NCI-H1694 (cell line): ENCODE measurements at regions not wholly inside any gene's neighbourhood (a gene's known extent, or its start where the extent isn't known, plus 50 kb on each side); places are given as distances from the start of the nearest gene placed in this dataset.
"Not testable (repeated sequence)": the region's sequence is repeated elsewhere in the genome, so short reads cannot be mapped to it uniquely, and the experiment has no call there.

Experiments
- DNase-seq: peaks from one replicate; lab custom pipeline; 2025; lab: John Stamatoyannopoulos, UW

DNA sequence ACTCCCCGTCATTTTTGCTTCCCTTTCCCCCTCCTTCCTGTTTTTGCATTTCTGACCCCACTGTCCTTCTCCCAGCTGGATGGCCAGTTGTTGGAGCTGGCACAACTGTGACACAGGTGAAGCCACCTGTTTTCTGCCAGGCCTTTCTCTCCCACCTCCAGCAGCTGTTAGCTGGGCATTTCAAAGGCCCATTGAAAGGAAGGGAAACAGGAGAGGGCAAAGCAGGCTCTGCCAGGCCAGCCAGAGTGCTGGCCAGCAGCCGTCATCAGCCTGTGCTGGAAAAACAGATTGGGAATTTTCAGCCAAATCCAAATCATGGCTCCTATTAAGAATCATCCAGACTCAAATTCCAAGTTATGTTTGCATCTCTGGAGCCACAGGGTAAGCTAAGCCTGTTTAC, 155.2 kb upstream of the C2CD4B start:
- DNase-seq, result no peak

DNA sequence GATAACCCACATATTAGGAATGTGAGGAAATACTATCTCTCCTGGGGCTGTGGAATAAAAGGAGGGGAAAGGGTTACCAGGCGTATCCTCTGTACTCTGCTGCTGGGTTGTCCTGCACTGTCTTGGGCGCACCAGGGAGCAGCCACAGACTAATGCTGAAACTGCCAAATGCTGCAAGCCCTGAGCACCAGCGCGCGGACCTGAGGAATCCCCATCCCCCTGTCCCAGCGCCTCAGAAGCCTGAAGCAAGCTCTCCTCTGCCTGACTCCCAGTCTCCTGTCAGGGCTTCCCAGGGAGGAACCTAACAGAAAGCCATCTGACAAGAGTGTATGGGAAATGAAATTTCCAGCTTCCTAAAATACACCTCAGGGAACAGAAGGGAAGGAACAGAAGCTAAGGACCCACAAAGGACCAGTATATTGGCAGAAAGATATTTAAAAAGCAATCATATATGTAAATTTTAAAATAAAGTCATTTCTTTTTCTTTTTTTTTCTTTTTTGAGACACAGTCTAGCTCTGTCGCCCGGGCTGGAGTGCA, 158.3 kb upstream of the C2CD4B start:
- no peak for DNase-seq

DNA sequence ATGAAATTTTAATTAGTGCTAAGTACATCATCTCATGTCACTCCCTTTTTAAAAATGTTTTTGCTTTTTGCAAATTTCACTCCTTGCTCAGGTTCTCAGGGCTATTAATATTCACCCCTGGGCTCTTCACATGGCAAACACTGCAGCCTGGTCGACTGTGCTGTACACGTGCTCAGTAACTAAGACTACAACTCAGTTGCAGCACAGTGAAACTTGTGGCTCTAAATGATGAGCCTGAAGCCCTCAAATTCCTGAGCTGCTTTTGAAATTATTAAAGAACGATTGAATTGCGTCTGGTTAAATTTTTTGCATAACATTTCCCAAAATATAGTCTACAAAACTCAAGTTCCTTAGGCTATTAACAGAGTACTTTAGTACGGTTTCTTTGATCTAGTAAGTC, 159.3 kb upstream of the C2CD4B start:
- DNase-seq, result no peak

DNA sequence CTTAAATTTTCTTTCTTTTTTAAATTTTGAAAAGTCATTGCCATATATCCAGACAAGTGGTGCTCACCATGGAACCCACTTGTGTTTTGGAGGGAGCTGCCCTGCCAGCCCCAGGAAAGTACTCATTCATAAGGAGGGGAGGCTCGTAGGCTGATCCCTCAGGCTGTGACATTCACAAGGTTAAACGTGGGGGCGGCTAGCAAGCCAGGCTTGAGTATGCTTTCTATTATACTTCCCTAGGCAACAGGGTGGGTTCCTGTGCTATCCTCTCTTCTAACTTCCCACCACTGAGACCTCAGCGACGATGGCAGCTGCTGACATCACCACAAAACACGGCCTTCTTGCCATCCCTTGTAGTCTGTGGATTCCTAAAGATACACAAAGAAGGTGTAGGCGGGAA, 160.5 kb upstream of the C2CD4B start:
- DNase-seq, result no peak

DNA sequence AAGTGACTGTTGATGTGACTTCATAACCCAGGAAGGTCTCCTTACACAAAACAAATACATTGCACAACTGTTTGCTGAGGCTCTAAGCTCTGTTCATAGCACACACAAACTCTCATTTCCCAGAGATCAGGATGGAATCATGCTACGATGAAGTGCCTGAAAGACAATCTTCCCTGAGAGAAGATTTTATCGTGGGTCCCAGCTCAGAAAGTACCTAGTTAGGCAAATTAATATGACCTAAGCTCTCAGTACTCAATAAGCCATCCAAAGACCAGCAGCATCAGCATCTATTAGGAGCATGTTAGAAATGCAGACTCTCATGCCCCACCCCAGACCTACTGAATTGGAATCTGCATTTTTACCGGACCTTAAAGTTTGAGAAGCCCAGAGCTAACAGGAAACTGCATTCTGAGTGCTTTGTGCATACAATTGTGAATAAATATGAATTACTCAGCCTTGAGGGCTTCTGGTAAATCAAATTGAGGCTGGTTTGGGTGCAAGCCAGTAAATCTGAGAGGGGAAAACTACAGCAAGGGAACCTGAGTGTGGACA, 161.5 kb upstream of the C2CD4B start:
- DNase-seq, result no peak

DNA sequence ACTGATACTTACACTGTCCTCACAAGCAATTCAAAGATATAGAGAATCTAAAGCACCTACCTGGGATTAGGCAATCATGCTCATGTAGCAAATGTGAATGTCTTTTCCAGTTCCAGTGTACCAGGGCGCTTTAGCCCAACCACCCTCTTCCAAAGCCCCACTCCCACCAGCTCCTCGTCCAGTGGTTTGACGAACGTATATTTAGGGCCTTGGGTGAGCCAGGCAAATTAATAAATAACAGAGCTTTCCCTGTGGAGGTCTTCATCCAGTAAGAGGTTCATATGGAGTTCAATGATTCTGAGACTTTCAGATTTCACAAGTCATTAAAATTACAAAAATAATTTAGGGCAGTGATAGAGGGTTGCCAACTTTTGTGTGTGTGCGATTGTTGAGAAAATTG, 162.3 kb upstream of the C2CD4B start:
- DNase-seq, result no peak

DNA sequence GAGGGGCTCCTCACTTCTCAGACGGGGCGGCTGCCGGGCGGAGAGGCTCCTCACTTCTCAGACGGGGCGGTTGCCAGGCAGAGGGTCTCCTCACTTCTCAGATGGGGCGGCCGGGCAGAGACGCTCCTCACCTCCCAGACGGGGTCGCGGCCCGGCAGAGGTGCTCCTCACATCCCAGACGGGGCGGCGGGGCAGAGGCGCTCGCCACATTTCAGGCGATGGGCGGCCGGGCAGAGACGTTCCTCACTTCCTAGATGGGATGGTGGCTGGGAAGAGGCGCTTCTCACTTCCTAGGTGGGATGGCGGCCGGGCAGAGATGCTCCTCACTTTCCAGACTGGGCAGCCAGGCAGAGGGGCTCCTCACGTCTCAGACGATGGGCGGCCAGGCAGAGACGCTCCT, 167.4 kb upstream of the C2CD4B start:
- not testable (repeated sequence) for DNase-seq

DNA sequence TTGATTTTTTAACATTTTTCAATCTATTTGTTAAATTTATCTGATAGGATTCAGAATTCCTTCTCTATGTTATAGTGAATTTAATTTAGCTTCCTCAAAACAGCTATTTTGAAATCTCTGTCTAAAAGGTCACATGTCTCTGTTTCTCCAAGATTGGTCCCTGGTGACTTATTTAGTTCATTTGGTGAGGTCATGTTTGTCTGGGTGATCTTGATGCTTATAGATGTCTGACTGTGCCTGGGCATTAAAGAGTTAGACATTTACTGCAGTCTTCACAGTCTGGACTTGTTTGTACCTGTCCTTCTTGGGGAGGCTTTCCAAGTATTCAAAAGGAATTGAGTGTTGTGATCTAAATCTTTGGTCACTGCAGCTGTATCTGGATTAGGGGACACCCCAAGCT, 169.5 kb upstream of the C2CD4B start:
- DNase-seq, result no peak

DNA sequence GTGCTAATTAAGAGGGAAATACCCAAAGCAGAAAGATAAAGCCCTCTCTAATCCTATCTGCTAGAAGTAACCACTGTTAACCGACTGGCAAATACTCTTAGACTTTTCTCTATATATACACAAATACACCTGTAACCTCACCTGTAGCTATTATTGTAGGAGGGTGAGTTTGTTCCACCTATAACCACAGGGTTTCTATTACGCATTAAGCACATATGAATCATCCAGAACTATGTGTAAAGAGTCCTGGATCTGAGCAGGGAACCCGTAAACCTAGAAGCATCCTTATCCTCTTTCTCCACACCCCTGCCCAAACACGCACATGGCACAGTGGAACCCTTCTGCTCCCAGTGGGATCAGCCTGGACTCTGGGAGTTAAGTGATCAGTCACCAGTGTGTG, 172.8 kb upstream of the C2CD4B start:
- DNase-seq, result no peak

DNA sequence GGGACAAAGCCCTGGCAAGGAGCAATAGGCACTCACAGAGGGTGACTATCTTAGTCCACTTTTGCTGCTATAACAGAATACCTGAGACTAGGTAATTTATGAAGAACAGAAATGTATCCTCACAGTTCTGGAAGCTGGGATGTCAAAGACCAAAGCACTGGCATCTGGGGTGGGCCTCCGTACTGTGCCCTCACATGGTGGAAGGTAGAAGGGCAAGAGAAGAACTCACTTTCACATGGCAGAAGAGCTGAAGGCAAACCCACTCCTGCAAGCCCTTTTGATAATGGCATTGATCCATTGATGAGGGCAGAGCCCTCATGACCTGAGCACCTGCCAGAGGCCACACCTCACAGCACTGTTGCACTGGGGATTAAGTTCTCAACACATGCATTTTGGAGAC, 173.4 kb upstream of the C2CD4B start:
- DNase-seq, result no peak

DNA sequence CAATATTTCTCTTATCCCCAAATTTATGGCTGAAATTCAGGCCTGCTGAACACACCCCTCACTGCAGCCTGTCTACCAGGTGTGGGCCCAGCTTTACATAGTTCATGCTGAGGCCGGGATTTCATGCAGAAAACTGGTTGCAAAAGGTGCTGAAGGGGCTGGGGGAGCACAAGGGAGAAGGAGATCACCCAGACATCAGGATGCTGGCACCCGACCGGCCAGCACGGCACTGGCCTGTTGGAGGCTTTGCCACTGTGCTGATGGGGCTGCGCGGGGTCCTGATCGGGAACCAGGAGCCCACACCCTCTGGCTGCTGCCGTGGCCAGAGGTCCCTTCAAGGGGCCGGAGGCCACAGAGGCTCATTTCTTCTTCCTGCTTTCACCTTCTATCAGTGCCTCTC, 177.9 kb upstream of the C2CD4B start:
- no peak for DNase-seq

DNA sequence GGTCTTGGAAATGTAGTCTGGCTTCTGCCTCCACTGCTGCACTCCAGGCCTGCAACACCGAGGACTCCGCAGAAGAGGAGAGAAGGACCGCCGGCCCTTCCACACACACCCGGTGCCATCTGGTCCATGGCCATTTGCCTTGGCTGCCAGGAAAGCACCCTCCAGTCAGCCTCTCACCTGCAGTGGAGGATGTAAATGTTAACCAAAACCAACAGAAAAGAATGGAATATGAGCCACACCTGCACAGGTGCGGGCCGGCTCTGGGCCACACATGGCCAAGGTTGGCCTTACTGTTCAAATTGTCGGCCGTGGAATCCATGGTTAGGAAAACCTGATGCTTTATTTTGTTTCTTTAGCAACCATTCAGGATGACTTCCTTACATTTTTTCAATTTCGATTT, 178.3 kb upstream of the C2CD4B start:
- no peak for DNase-seq

DNA sequence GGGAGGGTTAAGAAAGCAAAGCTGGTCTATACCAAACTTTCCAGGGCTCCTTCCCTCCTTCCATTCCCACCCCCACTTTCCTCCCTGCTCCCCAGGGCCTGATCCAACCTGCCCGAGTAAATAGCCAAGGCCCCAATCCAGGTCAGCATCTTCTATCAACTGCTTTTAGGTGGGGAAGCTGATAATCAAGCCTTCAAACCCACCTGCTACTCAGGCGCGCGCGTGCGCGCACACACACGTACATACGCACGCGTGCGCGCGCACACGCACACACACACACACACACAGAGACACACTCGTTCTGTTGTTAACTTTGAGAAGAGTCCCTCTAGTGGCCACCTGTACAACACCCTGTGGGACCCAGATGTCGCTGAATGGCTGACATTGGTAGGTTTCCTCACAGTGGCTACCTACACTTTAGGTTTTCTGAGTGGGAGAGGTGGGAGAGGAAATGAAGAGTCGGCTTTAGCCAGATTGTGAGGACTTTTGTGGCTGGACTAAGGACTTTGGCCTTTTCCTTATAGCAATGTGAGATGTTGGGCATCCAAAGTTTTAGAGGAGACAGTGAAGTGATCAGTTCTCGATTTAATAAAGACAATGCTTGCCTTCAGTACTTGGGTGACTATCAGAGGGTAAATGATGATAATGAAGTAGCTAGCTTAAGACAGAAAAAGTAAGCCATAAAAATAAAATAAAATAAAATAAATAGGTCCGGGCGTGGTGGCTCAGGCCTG, 179.9 kb upstream of the C2CD4B start:
- no peak for DNase-seq

DNA sequence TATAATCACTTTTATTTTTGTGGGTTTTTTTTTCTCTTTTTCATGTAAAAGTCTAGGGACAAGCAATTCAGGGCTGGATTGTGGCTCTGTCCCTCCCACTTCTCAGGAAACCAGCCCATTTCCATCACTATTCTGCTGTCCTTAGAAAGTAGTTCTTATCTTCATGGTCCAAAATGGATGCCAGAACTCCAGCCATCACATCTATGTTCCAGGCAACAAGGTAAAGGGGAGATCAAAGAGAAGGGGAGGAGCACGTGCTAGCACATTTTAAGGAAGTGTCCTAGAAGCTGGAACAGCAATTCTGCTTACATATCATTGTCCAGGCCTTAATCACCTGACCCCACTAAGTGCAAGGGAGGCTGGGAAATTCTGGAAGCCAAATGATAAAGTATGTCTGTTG, 181.1 kb upstream of the C2CD4B start:
- no peak for DNase-seq

DNA sequence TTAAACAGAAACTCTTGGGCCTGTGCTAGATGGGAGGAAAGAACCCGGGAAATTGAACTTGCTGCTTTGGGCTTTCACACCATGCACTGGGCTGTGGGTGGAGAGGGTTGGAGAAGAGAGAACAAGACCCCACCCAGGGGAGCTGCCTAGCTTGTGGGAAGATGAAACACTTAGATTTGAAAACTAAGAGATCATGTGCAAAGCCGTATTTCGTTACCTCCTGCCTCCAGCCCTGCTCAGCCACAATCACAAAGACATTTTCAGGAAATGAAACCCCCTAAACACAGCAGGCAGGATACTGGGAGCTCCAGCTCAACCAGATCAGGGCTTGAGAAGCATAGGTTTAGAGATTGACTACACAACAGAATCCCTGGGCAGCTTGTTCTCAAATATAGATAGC, 183.0 kb upstream of the C2CD4B start:
- no peak for DNase-seq

DNA sequence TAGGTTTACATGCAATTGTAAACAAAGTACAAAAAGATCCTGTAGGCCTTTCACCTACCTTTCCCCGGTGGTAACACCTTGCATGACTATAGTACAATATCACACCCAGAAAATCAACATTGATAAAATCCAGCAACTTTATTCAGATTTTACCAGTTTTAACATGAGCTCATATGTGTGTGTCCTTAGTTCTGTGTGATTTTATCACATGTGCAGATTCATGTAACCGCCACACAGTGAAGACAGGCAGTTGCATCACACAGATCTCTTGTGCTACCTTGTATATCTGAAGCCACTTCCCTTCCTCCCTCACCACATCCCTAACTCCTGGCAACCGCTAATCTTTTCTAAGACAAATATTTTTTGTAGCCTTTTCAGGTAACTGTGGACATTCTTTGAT, 183.5 kb upstream of the C2CD4B start:
- no peak for DNase-seq

DNA sequence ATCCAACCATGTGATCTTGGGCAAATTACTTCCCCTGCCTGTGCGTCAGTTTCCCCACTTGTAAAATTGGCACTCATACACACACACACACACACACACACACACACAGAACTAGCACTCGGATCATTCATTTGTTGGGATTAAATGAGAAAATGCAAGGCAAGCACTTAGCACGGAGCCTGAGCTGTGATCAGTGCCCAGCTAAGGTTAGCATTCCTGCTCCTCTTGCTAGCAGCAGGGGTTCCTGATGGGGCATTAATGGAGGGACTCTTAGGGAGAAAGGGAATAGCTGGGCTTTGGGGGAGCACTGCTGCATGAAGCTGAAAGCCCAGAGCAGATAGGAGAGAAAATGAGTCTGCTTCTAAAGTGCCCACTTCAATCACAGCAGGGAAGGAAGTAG, 187.7 kb upstream of the C2CD4B start:
- DNase-seq, result no peak

DNA sequence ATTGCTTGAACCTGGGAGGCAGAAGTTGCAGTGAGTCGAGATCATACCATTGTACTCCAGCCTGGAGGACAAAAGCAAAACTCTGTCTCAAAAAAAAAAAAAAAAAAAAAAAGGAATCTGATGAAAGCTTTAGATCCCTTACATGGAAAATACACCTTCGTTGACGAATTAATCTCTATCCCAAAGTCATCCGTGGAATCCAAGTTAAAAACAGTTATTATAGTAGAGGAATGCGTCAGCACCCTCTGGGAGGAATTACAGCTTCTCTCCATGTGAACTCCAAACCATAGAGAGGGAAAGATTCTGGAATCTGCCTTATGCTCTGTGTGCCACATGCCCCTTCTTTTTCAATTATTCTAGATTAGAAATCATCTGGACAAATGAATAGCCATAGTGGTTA, 192.3 kb upstream of the C2CD4B start:
- DNase-seq, result no peak

DNA sequence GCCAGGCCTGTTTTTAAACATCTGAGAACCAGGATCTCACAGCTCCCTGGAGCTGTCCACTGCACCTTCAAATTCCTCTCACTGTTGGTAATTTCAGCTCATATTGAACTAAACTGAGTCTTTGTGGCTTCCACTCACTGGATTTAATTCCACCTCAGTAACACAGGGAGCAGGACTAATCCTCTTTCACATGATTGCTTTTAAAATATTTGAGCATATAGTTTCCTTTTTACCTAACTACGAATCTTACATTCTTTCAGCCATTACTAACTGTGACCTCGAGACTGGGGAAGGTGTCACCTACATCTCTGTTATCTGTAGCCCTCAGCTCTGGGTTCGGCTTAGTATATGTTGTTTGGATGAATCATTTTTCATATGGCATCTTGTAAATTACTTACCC, 194.3 kb upstream of the C2CD4B start:
- no peak for DNase-seq

DNA sequence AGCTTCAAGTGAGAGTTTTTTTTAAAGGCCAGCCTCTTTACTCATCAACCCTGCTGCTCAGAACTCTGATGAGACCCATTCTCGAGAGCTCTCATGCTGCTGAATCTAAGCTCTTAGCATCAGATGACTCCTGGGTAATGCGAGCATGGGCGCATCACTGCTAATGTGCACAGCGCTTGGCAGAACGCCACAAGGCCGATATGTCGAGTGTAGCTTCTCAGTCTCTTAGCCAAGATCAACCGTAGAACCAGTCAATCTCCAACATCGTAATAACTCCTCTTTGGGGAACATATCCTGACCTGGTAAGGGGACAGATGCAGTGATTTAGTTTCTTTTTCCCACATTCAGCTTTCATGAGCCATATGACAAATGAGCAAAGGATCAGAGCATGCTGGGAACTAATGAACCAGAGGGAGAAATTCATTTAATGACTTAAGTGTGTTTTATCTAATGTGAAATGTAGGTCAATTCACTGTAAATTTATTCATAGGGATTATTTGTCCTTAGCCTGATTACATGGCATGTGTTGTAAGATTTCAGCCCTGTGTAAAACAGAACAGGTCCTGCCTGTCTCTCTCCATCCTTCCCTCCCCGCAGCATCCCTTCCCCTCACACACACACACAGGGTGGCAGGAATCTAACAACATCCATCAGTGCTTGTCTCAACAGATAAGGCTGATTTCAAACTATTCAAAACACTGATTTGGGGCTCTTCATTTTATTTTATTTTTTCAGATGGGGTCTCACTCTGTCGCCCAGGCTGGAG, 195.4 kb upstream of the C2CD4B start:
- DNase-seq, result peak; percentile 73

DNA sequence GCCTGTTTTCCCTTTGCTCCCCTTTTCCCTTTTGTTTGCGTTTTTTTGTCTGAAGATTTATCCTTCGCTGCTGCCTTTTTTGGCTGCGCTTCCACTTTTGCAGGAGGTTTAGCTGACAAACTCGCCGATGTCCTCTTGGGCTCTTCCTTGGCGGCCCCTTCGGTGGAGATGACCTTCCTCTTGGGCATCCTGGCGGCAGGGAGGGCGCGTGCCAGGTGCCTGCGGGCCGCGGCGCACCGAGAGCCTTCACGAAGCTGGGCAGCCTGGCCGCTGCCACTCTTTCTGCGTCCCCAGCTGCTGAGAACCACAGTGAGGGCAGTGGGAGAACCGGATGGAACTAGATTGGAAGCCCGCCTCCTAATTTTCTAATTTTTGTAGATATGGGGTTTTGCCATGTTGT, 197.1 kb upstream of the C2CD4B start:
- DNase-seq, result no peak

DNA sequence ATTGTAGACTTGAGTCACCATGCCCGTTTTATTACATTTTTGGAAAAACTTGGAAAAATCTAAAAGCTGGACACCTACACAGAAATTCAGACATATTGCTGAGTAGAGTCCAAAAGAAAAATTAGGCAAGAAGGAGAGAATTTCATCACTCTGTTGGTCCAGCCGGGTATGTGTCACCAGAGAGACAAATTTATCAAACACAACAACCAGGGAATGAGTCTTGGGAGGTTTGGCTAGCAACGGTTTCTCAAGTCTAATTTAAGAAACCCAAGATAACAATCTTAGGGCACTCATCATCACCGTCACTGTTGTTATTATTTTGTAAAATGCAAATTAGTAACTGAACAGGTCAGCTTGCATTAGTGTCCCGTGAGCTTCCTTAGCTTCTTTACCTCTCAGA, 197.5 kb upstream of the C2CD4B start:
- DNase-seq, result no peak

DNA sequence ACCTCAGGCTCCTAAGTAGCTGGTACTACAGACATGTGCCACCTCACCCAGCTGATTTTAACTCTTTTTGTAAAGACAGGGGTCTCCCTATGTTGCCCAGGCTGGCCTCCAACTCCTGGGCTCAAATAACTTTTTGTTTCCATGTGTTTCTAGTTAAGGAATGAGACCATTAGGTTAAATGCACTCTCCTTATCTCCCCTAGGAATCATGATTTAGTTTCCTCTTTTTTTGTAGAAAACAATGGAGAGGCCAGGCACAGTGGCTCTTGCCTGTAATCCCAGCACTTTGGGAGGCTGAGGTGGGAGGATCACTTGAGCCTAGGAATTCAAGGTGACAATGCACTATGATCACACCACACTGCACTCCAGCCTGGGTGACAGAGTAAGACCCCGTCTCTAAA, 198.8 kb upstream of the C2CD4B start:
- DNase-seq, result no peak
